GM12801 (cell line): ENCODE measurements at regions not wholly inside any gene's neighbourhood (a gene's known extent, or its start where the extent isn't known, plus 50 kb on each side); places are given as distances from the start of the nearest gene placed in this dataset.

ENCODE experiments used
- CTCF ChIP-seq: IDR thresholded peaks from one replicate; pipeline ENCODE4 v1.5.1; 2011; ENCODE audit warnings: control low read depth; ENCODE audit not compliant: insufficient read length; ENCODE audit errors: extremely low read depth

DNA sequence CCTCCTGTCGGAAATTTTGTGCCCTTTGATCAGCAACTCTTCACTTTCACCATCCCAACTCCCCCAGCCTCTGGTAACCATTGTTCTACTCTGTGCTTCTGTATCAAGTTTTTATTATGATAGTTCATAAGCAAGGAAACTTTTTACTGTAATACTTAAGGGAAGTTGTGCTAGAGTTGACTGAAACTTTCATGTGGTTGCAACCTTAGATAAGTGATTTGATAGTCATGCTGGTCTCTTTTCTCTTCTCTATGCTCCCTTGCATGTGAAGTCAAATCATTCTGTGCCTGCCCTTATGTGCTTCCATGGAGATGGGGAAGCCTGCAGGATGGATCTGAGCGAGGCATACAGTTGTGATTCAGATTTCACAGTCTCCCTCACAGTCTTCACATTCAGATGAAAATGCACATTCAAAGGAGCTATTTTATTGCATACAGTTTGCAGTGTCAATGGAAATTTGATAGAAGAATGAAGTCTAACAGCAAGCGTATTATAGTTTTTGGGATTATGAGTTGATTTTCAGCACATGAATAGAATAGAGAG lies 1428.3 kb upstream of the TENM3 start:
- TF ChIP-seq CTCF = no peak

- TF ChIP-seq CTCF = no peak
Observed at GRCh38 chr4:180817529-180817928, 1425.7 kb upstream of the TENM3 start.

- TF ChIP-seq CTCF = no peak
Observed at GRCh38 chr4:180823108-180823507, 1420.1 kb upstream of the TENM3 start.

- no peak for TF ChIP-seq CTCF
Observed at GRCh38 chr4:180827232-180828009, 1415.8 kb upstream of the TENM3 start.

GRCh38 chr4:180828455-180829018 lies 1414.7 kb upstream of the TENM3 start:
- TF ChIP-seq CTCF = no peak

- TF ChIP-seq CTCF = no peak
Observed at GRCh38 chr4:180832073-180832472, 1411.1 kb upstream of the TENM3 start.

DNA sequence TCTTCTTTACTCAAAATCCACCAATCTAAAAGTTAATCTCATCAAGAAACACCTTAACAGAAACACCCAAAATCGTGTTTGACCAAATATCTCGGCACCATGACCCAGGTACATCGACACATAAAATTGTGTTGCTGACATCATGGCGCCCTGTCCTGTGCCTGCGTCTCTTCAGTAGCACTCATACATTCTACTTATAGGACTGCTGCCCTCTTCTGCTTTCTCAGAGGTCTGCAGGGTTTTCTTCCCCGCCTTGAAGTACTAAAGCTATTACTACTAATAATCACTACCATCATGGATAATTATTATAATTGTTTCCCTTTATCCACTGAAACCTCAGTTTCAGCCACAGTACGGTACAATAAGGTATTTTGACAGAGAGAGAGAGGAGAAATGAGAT lies 1403.1 kb upstream of the TENM3 start:
- TF ChIP-seq CTCF = no peak
